ENCODE measurements at regions not wholly inside any gene's neighbourhood (a gene's known extent, or its start where the extent isn't known, plus 50 kb on each side); places are given as distances from the start of the nearest gene placed in this dataset.
"Not testable (repeated sequence)": the region's sequence is repeated elsewhere in the genome, so short reads cannot be mapped to it uniquely, and the experiment has no call there.

GRCh38 chr18:72984290-72984689, 116.5 kb upstream of the NETO1 start:
- no peak for ATAC-seq
- no peak for TF ChIP-seq TOX (CRISPR knock-in tag; IDR thresholded peaks at IDR 0.05; ENCODE audit: borderline replicate concordance)
- TF ChIP-seq, protein P1, sequence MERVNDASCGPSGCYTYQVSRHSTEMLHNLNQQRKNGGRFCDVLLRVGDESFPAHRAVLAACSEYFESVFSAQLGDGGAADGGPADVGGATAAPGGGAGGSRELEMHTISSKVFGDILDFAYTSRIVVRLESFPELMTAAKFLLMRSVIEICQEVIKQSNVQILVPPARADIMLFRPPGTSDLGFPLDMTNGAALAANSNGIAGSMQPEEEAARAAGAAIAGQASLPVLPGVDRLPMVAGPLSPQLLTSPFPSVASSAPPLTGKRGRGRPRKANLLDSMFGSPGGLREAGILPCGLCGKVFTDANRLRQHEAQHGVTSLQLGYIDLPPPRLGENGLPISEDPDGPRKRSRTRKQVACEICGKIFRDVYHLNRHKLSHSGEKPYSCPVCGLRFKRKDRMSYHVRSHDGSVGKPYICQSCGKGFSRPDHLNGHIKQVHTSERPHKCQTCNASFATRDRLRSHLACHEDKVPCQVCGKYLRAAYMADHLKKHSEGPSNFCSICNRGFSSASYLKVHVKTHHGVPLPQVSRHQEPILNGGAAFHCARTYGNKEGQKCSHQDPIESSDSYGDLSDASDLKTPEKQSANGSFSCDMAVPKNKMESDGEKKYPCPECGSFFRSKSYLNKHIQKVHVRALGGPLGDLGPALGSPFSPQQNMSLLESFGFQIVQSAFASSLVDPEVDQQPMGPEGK (CRISPR knock-in tag; IDR thresholded peaks at IDR 0.05; ENCODE audit: borderline replicate concordance), result no peak
- TF ChIP-seq ARNTL (CRISPR knock-in tag; IDR thresholded peaks at IDR 0.05; ENCODE audit: borderline replicate concordance, low read depth), result no peak
- no peak for TF ChIP-seq GLIS3 (CRISPR knock-in tag; IDR thresholded peaks at IDR 0.05)
- TF ChIP-seq, protein P2, sequence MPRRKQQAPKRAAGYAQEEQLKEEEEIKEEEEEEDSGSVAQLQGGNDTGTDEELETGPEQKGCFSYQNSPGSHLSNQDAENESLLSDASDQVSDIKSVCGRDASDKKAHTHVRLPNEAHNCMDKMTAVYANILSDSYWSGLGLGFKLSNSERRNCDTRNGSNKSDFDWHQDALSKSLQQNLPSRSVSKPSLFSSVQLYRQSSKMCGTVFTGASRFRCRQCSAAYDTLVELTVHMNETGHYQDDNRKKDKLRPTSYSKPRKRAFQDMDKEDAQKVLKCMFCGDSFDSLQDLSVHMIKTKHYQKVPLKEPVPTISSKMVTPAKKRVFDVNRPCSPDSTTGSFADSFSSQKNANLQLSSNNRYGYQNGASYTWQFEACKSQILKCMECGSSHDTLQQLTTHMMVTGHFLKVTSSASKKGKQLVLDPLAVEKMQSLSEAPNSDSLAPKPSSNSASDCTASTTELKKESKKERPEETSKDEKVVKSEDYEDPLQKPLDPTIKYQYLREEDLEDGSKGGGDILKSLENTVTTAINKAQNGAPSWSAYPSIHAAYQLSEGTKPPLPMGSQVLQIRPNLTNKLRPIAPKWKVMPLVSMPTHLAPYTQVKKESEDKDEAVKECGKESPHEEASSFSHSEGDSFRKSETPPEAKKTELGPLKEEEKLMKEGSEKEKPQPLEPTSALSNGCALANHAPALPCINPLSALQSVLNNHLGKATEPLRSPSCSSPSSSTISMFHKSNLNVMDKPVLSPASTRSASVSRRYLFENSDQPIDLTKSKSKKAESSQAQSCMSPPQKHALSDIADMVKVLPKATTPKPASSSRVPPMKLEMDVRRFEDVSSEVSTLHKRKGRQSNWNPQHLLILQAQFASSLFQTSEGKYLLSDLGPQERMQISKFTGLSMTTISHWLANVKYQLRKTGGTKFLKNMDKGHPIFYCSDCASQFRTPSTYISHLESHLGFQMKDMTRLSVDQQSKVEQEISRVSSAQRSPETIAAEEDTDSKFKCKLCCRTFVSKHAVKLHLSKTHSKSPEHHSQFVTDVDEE (CRISPR knock-in tag; IDR thresholded peaks at IDR 0.05), result no peak
- no peak for TF ChIP-seq OSR1 (CRISPR knock-in tag; IDR thresholded peaks at IDR 0.05)
- no peak for TF ChIP-seq CSDC2 (CRISPR knock-in tag; IDR thresholded peaks at IDR 0.05)
- TF ChIP-seq CSRNP3 (CRISPR knock-in tag; IDR thresholded peaks at IDR 0.05), result no peak
- TF ChIP-seq ZC3H10 (CRISPR knock-in tag; IDR thresholded peaks at IDR 0.05), result no peak
- TF ChIP-seq RARB (CRISPR knock-in tag; IDR thresholded peaks at IDR 0.05), result no peak
- TF ChIP-seq POU6F1 (CRISPR knock-in tag; IDR thresholded peaks at IDR 0.05; ENCODE audit: borderline replicate concordance, low read depth), result no peak
- no peak for TF ChIP-seq ZNF565 (CRISPR knock-in tag; conservative IDR thresholded peaks at IDR 0.05; ENCODE audit: low read depth)
- TF ChIP-seq ZNF70 (CRISPR knock-in tag; IDR thresholded peaks at IDR 0.05), result no peak
- no peak for TF ChIP-seq ZNF8 (CRISPR knock-in tag; IDR thresholded peaks at IDR 0.05)
- no peak for TF ChIP-seq PPARA (CRISPR knock-in tag; IDR thresholded peaks at IDR 0.05; ENCODE audit: borderline replicate concordance)
- TF ChIP-seq ISL1 (CRISPR knock-in tag; IDR thresholded peaks at IDR 0.05), result no peak
- TF ChIP-seq ESRRG (CRISPR knock-in tag; IDR thresholded peaks at IDR 0.05), result no peak
- no peak for TF ChIP-seq ZFP3 (CRISPR knock-in tag; IDR thresholded peaks at IDR 0.05)
- no peak for TF ChIP-seq SNAI2 (CRISPR knock-in tag; IDR thresholded peaks at IDR 0.05)

GRCh38 chr18:72973841-72974240, 106.1 kb upstream of the NETO1 start:
- no peak for ATAC-seq
- TF ChIP-seq ZFP3 (CRISPR knock-in tag; IDR thresholded peaks at IDR 0.05) (no peak), ZNF8 (CRISPR knock-in tag; IDR thresholded peaks at IDR 0.05) (no peak)
- TF ChIP-seq, protein P3, sequence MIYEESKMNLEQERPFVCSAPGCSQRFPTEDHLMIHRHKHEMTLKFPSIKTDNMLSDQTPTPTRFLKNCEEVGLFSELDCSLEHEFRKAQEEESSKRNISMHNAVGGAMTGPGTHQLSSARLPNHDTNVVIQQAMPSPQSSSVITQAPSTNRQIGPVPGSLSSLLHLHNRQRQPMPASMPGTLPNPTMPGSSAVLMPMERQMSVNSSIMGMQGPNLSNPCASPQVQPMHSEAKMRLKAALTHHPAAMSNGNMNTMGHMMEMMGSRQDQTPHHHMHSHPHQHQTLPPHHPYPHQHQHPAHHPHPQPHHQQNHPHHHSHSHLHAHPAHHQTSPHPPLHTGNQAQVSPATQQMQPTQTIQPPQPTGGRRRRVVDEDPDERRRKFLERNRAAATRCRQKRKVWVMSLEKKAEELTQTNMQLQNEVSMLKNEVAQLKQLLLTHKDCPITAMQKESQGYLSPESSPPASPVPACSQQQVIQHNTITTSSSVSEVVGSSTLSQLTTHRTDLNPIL (CRISPR knock-in tag; IDR thresholded peaks at IDR 0.05; ENCODE audit: low read depth), result no peak

DNA sequence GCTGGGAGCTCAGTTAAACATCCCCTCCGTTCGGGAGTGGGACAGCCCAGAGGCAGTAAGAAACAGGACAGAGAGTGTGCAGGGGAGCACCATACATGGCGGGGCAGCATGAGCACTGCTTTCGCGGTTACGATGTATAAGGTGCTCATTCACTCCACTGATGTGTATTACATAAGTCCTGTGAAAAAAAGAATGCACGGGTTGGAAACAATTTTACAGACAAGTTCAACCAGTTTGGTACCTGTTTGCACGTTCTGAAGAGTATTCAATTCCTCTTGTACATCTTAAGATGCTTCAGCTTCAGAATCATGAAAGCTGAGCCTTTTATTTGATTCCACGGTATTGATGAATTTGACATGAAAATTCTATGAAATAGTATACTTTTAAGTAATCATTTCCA, 97.8 kb upstream of the NETO1 start:
- no peak for TF ChIP-seq TCF4 (CRISPR knock-in tag; IDR thresholded peaks at IDR 0.05; ENCODE audit: borderline replicate concordance)
- no peak for TF ChIP-seq ZFP30 (CRISPR knock-in tag; IDR thresholded peaks at IDR 0.05)
- no peak for TF ChIP-seq OSR1 (CRISPR knock-in tag; IDR thresholded peaks at IDR 0.05)
- TF ChIP-seq SNAI2 (CRISPR knock-in tag; IDR thresholded peaks at IDR 0.05), result no peak
- ATAC-seq, result no peak

GRCh38 chr18:72958195-72958594, 90.4 kb upstream of the NETO1 start:
- ATAC-seq, result not testable (repeated sequence)
